GM18519 (cell line): ENCODE measurements at regions not wholly inside any gene's neighbourhood (a gene's known extent, or its start where the extent isn't known, plus 50 kb on each side); places are given as distances from the start of the nearest gene placed in this dataset.
"Not testable (repeated sequence)": the region's sequence is repeated elsewhere in the genome, so short reads cannot be mapped to it uniquely, and the experiment has no call there.

ENCODE experiments used
- ATAC-seq: cut with Tn5 transposase; IDR thresholded peaks from one replicate; pipeline ENCODE4 v1.9.1; 2021; ENCODE audit warnings: mild to moderate bottlenecking, moderate library complexity; ENCODE audit not compliant: unreplicated experiment, low FRiP score

DNA sequence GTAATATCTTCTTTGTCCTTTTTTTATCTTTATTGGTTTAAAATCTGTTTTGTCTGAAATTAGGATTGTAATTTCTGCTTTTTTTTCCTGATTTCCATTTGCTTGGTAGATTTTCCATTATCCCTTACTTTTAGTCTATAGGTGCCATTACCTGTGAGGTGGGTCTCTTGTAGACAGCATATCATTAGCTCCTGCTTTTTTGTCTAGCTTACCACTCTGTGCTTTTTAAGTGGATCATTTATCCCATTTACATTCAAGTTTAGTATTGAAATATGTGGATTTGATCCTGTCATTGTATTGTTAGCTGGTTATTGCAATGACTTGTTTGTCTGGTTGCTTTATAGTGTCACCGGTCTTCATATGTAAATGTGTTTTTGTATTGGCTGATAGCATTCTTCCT is 958.6 kb upstream of the SLIT2 start:
- ATAC-seq: no peak

DNA sequence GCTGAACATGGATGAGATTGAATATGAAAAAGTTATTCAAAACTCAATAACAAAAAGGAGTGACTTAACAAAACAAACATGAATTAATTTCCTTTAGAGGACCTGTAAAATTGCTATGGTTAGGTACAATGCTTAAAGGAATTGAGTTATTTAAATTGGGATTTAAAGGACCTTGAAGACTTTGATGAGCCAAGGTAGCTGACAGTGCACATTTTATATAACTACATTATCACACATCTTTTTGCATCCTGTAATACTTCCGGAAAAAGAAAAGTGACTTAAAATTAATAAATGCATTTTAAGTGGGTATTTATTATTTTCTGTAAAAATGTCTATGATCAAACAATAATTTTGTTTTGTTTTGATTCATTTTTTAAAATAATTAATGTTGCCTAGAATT is 964.8 kb upstream of the SLIT2 start:
- no peak for ATAC-seq

DNA sequence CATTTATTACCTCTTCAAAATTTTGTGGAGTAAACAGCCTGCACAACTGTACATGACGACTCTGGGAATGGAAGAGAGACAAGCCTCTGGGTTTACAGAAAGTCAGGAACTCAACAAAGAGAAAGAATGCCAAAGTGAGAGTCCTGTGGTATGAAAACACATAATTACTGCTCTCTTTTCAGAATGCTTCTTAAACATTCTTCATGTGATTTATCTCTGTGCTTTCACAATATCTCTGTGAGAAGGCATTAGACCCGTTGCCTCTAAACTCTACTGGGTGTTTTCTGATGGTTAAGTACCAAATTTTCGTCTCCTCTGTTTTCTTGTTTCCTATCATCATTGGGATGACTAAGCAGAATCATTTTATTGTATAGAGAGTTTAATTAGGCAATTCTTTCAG is 966.6 kb upstream of the SLIT2 start:
- ATAC-seq: no peak

DNA sequence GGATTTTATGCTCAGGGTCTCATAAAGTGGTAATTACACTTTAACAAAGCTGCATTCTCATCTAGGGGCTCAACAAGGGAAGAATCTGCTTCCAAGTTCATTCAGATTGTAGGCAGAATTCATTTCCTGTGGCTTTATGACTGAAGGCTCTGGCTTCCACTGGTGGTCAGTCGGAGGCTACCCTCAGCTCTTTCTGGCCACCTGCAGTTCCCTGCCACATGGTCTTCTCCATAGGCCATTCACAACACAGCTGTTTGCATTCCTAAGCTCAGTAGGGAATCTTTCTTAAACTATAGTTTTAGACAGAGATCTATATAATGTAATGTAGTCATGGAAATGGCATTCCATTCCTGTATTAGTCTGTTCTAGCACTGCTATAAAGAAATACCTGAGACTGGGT is 973.0 kb upstream of the SLIT2 start:
- no peak for ATAC-seq

DNA sequence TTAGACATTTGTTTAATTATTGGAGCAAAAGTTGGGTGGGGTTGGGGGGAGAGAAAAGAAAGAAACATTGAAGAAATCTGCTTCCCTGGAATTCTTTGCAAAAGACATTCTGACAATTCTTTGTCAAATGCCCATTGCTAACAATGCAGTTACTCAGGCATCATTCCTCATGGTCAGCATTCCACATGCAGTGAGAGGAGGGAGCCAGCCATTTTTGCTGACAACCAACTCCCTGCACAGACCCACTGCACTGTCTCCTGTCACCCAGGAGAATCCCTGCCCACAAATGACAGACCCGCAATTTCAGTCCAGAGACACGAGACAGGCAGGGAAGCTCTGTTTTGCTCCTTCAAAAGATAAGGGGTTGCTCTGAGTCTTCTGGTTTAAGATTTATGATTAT is 985.1 kb upstream of the SLIT2 start:
- no peak for ATAC-seq

DNA sequence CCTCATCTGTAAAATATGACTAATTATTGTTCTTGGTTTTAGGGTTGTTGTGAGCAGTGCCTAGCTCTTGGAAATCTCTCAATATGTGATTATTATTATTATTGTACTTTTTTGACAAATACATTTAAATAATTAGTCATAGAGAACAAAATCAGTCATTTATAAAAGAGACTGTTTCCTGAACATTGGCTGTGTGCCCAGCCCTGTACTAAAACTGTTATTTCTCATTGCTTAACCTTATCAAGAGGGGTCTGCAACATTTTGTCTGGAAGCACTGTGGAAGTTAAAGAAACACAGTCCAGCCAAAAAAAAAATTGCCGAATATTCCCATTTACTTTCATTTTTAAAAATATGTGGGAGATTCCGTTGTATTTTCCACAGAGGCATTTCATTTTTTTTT is 989.2 kb upstream of the SLIT2 start:
- no peak for ATAC-seq

DNA sequence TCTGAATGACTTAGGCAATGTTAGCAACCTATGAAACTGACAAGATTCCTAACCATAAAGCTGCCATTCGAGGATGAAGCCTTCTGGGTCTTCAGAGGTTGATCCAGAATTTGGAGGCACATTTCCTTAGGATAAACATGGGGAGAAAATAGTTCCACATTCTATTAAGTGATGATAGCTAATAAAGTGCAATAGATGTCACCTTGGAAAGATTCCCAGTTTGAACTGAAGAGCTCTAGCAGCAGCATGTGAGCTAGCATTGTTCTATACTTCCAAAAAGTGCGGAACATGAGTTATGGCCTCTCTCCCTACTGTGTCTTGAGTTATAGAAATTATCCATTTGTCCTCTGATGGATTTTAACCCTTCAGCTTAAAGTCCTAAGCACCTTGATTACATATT is 991.4 kb upstream of the SLIT2 start:
- no peak for ATAC-seq

DNA sequence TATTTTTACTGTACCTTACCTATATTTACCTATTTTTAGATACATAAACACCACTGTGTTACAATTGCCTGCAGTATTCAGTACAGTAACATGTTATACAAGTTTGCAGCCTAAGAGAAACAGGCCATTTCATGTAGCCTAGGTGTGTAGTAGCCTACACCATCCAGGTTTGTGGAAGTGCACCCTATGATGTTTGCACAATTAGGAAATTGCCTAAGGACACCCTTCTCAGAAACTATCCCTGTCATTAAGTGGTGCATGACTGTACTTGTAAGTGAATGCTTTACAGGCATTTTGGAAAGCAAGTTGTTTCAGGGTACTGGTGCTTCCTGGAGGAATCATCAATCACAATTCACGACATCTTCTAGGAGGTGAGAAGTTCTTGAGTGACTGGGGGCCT is 991.8 kb upstream of the SLIT2 start:
- ATAC-seq: no peak

DNA sequence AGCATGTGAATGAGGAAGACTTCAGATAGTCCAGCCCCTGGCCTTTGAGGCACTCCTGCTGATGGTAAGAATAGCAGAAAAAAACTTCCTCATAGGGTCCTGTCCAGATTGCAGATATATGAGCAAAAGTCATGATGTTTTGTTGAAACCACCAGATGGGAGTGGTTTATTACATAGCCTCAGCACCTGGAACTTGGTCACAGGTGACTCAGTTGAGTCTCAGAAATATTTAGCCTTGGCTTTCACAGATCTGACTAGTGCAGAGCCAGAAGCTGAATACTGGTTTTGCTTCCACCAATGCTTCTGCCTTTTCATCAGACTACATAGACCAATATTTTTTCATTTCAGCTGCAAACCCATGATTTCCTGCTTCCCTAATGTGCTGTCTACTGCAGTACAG is 994.9 kb upstream of the SLIT2 start:
- ATAC-seq: no peak

DNA sequence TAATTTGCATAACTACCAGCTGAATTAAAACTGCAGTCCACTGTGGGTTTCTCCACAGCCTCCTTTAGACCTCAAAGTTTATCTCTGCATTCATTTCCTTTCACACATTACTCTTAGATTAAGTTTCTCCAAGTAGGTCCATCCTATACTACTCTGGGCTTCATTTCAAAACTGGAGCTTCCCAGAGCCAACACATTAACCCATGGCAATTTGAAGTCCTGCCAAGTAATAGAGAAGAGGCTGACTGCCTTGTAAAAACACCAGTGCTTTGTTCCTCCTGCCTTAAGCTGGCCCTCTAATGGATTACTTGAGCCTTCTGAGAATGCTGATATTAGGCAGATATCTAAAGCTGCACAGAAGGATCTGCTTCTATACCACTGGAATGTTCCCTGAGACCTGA is 997.2 kb upstream of the SLIT2 start:
- no peak for ATAC-seq

DNA sequence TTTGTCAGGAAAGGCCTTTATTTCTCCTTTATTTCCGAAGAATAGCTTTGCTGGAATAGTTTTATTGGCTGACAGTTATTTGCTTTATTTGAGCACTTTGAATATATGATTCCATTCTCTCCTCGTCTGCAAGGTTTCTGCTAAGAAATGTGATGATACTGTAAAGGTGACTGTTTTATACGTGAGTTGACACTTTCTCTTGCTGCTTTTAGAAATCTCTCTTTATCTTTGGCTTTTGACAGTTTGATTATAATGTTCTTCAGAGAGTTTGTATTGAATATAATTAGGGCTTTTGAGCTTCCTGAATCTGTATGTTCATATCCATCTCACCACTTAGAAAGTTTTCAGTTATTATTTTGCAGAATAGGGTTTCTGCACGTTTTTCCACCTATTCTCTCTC is 1003.7 kb upstream of the SLIT2 start:
- ATAC-seq: no peak

DNA sequence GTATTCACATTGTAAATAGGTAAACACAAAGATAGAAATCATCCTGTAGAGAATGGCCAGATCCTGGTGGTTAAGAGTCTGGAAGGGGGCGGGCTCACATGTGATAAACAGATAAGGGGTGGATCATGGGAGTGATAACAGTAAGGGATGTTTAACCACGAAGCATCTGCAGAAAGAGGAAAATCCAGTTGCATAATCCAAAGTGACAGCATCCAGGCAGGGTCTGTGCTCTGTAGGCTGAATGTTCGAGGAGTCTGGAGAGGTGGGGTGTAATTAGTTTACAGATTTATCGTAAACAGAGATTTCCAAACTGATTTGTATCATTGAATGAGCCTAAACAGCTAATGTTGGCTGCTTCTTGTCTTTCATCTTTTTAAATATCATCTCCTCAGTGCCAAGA is 1009.8 kb upstream of the SLIT2 start:
- no peak for ATAC-seq

DNA sequence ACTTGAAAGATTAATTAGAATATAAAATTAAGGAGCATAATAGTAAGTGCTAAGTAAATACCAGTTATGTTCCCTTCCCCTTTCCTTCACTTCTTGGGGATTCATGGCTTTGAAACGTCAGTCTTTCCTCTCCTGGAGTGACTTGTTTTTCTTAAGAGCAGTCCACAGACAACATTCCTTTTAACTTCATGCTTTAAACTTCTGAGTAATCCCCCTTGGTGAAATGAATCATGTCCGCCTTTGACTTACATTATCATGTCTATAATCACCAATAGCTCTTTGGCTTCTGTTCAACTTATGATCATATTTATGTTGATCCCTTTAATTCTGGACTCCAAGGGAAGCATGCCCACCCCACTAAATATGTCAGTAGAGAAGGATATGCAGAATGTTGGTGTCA is 1012.1 kb upstream of the SLIT2 start:
- ATAC-seq: no peak

DNA sequence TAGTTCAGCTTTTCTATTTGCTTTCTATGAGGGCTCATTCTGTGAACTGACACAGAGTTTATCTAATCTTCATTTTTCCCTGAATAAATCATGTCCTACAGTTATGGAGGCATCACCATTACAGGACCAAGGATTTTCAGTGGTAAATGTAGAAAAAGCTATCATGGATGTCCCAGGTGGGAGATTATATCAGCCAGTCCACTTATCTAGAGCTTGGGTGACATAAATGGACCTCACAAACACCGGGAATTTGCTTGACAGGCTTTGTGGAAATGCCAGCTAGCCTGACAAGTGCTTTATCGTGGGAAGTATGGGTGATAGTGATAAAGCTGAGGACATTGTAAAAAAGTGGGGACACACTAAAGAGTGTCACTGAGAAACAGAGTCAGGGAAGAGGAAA is 1015.2 kb upstream of the SLIT2 start:
- no peak for ATAC-seq

DNA sequence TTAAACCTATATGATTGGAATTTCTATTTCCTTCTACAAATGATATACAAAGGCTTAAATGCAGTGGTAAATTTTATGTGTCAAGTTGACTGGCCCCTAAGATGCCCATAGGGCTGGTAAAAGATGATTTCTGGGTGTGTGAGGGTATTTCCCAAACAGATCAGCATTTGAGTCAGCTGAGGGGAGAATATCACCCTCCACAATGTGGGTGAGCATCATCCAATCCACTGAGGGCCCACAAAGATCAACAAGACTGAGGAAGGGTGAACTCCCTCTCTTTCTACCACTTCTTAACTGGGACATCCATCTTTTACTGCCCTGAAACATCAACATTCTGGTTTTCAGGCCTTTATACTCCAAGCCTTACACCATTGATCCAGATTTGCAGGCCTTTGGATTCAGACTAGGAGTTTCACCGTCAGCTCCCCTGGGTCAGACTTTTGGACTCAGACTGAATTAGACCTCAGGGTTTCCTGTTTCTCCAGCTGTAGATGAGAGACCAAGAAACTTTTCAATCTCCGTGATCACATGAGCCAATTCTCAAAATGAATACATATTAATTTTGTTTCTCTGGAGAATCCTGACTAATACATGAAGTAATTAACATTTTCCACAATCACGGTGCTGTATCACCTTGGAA is 1020.7 kb upstream of the SLIT2 start:
- ATAC-seq: no peak

DNA sequence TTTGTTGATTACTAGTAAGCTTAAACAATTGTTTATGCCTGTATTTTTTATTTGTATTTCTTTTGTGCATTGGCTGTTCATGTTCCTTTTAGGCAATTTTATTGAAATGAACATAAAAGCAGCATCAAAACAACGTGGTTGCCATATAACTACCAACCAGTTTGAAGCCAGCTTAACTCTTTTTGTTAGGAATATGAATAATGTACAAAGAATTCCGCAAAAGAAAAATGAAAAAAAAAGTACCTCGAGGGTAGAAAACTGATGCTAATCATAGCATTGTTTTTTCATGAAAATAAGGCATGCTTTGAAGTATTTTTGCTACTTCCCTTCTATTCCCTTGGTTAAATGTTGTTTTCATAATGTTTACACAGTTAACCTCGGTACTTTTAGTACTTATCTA is 1024.0 kb upstream of the SLIT2 start:
- no peak for ATAC-seq

DNA sequence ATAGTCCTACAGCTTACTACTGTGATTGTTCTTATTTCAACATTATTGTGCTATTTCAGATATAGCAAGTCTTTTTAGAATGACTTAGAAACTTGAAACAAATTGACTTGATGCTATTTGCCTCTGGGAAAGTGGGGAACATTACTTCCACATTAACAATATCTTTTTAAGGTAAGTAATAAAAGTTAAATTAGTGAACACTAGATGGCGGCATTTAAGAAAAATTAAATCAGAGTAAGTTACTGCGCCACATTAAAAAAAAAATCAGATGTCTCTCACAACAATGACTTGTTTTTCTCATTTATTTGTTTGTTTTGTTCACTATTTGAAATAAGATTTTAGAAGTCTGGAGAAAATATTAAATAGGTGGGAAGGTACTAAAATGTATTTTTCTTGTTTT is 1026.9 kb upstream of the SLIT2 start:
- ATAC-seq: peak; percentile 46

DNA sequence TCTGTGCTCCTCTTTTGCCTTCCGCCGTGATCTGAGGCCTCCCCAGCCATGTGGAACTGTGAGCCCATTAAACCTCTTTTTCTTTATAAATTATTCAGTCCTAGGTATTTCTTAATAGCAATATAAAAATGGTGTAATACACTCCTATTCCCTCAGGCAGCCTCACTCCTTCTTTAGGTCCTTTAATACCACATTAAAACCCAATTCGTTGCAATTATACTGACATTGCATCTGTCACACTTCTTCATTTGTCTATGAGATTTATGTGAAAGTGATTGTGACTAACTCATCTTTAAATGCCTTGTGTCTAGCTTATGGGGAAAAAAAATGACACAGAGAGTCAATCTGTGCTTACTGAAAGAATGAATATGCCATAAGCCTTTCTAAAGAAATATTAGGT is 1035.2 kb upstream of the SLIT2 start:
- no peak for ATAC-seq

DNA sequence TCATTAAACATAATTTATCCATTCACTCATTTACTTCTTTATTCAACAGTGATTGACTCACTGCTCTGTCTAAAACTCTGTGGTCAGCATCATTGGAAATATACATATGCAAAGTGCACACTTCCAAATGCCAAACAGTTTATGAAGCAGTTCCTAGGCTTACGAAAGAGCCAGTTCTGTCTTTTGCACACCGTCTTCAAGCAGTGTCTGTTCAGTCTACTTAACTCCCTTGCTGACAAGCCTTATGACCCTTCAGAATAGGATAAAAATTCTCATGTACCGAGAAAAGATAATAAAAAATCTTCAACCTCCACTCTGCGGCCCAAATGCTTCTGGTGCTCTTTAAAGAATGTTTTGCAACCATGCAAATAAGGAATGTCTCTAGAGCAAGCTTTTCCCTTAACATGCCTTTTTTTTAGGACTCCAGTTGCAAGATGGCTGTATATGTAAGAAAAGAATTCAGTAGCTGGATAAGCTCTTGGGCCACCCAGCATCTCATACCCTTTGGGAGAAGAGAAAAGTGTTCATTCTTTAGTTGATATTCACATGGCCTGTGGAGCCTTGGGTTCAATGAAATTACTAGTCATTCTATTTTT is 1037.0 kb upstream of the SLIT2 start:
- ATAC-seq: no peak

DNA sequence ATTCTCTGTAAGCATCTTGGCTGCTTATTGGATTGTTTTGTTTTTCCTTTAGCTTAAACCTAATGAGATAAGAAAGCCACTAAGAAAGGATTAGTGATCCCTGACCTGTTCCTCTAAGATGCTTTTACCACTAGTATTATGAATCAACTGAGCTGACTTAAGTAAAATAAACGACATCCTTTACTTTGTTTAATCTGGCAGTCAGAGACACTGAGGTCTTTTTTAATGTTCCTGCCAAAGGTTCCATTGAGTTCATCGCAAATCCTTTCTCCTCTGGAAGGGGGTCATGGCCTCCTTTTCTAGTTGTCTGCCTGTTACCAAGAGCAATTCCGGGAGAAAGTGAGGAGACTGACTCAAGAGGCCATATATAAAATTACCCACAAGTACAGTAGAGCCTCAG is 1038.3 kb upstream of the SLIT2 start:
- ATAC-seq: no peak

DNA sequence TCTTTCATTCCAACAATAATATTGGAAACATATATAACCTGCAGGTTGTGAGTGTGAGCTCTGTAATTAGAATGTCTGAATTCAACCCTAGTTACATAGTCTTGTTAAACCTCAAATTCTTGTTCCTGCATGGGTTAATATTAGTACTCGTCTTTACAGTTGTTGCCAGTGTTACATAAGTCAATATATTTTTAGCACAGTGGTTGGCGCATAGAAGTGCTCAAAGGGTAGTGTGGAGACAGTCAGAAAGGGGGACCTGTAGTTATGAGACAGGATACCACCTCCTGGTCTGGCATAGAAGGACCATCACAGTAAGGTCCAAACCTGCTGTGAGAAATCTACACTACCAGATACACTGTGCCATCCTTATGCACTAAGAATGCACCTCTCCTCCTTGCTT is 1045.9 kb upstream of the SLIT2 start:
- ATAC-seq: no peak

DNA sequence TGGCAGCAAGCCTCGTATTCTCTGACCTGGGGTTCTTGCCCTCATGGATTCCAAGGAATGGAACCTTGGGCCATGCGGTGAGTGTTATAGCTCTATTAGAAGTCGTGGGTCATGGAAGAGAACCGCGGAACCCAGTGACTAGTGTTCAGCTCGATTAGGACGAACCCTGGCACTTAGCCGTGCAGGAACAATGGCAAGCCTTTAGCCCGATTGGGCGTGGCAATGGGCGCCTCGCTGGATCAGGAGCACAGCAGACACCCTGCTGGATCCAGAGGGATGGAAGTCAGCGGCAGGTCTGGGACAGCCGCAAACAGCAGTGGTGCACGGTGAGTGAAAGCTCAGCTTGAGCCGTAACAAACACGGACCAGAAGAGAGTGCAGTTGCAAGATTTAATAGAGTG is 1053.9 kb upstream of the SLIT2 start:
- not testable (repeated sequence) for ATAC-seq

DNA sequence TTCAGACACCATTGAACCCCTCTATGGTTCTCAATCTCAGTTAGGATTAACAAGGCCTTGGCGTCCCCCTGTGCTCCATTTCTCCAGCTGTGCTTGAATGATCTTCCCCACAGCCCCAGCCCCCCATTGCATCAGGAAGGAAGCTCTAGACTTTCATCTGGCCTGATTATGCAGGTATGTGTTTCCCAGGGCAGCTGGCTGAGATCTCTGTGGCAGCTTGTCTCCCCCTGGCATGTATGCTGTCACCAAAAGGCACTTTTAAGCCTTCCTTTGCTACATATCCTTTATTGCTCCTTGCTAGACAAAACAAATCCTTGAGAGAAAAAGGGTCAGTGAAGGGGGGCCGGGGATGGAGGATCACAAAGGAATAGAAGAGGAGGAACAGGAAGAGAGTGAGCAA is 1056.0 kb upstream of the SLIT2 start:
- ATAC-seq: no peak
